HG03460 (cell line): ENCODE measurements at regions not wholly inside any gene's neighbourhood (a gene's known extent, or its start where the extent isn't known, plus 50 kb on each side); places are given as distances from the start of the nearest gene placed in this dataset.

Source experiments
- ATAC-seq: cut with Tn5 transposase; IDR thresholded peaks from one replicate; pipeline ENCODE4 v1.9.1; 2021; ENCODE audit not compliant: unreplicated experiment

DNA sequence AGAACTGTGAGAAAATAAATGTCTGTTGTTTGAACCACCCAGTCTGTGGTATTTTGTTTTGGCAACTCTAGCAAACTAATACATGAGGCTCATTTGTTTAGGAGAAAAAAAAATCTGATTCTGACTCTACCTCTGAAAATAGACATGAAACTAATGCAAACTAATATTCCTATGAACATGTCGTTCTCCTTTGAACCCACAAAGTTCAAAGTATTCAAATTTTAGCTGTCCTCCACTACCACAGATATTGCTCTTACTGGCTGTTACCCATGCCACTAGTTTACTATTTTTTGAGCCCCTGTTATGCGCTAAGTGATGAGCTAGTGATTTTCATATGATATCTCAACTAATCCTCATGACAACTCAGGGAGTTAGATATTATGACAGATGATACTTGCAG is 58.8 kb upstream of the ZNF804B start:
- ATAC-seq: no peak

DNA sequence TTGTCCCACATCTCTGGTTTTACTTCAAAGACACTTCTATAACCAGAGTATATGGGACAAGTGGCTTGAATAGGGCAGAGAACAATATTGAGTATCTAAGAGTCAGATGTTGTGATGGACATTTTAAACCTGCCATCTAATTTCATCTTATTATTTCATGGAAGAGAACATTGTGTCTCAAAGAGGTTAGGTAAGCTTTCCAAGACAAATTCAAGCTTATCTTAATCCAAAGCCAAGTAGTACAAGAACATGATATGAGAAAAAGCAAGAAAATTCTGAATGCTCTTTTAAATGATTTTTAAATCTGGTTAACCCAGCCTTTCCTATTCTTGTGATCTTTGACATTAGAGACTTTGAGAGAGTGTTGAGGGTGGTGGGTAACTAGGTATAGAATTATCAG is 65.3 kb upstream of the ZNF804B start:
- ATAC-seq: no peak

DNA sequence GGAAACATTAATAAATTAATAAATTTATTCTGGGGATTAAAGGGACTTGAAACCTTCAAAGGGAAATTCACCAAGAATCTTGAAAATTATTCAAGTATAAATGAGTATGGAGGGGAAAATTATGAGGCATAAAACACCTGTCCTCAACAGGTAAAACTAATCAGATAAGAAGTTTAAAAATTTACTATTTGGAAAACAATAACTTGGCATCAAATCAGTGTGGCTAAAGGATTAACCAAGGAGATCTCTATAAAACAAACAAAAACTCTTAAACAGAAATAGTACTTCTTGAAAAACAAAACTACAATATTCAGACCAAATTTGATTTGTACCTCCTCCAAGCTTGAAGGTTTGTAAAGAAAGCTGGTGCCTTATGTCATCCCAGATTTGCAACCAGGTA is 66.4 kb upstream of the ZNF804B start:
- ATAC-seq: no peak

DNA sequence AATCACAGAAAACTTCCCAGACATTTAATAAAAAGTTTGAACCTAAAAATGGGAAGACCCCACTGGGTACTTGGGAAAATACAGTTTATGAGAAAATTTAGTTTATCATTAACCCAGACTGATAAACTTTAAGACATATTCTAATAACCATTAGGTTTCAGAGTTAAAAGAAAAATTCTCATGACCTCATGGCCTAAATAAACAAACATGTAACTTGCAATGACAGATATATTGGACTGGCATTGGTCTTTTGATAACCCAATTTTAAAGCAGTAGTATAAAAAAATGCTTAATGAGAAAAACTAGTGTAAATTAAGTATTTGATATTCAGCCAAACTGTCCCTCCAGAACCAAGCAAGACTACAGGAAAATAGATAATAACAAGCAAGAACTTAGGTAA is 67.0 kb upstream of the ZNF804B start:
- no peak for ATAC-seq

DNA sequence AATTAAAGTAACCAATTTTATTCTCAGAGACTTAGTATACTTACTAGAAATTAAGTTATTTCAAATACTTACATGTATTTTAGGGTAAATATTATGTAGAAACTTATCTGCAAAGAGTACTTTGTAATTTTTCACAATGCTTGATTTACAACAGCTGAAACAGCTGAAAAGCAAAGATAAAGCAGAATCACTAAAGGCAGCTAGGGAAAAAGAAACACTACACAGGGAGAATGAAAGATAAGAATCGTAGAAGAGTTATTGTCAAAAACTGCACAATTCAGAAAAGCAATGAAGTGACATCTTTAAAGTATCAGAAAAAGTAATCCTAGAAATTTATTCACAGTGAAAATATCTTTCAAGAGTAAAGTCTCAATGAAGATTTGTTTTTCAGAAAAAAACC is 69.7 kb upstream of the ZNF804B start:
- no peak for ATAC-seq

DNA sequence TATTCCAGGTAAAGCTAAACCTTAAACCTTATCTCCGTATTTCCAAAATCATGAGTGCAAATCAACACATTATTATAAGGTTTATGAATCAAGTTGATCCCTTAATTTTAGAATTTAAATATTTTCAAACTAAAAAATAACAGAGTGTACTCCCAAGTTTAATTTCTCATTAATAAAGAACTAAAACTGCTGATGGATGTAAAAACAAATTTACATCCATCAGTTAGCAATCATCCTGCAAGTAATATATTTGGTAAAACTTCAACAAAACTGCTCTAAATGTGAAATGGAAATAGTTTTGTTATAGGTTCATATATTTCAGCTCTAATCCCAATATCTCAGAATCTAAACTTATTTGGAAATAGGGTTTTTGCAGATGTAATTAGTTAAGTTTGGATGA is 71.3 kb upstream of the ZNF804B start:
- ATAC-seq: no peak

DNA sequence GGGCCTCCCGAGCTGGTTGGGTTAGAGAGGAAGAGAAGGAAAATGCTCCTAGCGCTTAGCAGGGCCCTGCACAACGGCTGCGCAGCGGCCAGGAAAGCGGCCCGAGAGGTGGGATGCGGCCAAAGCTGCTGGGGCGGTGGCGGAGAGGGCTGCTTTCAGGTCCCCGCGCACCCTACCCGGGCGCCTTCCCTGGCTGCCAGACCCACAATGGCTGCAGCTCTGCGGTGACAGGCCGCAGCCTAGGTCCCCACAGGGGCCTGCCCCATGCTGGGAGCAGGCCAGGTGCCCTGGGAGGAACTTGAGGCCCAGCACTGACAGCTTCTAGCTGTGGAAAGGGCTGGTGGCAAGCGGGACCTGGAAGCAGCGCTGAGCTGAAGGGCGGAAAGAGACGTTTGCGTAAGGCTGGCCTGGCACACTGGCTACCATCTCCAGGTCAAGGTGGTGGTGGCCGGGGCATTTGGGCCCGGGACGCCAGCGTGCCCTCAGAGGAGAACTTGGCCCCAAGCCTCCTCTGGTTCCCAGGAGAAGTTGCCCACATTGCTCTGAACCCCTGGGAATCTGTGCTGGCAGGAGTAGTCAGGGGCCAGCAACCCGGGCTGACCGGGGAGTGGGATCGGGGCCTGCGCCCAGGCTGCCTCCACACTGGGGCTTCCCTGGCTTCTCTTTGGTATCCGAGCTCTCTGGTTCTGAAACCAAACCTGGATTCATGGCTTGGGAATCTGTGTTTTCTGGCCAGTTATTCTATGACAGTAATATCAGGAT is 72.9 kb upstream of the ZNF804B start:
- no peak for ATAC-seq

DNA sequence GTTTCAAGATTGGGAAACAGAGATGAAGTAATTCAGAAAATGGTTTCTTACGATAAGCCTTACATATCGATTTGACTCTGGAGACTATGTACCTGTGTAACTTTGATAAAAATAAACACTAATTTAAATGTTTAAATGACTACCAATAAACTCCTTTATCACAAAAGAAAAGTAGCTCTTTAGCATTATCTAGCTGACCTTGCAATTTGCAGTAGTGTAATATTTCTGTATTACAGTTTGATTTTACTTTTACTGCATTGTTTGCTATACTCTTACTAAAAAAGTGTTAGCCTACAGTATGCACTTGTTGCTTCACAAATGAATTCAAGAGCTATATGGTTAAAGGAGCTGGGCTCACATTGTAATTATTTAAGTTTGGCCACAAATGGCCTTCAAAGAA is 77.8 kb upstream of the ZNF804B start:
- ATAC-seq: no peak

DNA sequence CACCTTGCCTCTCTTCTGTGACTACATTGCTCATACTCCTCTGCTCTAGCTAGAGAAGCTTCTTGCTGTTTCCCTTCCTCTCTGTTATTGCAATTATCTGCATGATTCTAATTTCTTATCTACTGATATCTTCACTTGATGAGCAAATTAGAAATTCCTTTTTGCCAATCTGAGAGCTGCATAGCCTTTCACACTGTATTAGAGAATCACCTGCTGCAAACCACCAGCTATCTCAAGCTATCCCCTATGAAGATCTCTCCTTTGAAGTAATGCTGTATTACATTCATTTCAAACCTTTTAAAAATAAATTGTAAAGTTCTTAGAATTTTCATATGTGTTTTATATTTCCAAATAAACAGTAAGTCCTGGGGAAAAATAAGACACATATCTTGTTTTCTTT is 89.0 kb upstream of the ZNF804B start:
- ATAC-seq: no peak

DNA sequence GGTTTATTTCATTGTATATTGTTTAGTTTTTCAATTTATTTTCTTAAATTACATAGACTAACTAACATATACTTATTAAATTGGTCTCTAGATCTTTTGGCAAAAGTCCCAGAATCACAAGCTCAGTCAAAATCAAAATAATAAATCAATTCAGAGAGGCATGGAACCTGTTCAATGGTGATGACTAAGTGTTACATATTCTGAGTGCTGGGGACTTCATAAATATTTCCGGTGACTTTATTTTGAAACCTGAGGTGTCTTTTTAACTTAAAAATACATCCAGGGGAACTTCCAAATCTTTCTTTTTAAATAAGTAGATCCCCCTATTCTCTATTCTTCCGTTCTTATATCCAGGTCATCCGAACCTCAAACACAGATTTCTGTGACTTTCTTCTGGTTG is 89.6 kb upstream of the ZNF804B start:
- ATAC-seq: no peak

DNA sequence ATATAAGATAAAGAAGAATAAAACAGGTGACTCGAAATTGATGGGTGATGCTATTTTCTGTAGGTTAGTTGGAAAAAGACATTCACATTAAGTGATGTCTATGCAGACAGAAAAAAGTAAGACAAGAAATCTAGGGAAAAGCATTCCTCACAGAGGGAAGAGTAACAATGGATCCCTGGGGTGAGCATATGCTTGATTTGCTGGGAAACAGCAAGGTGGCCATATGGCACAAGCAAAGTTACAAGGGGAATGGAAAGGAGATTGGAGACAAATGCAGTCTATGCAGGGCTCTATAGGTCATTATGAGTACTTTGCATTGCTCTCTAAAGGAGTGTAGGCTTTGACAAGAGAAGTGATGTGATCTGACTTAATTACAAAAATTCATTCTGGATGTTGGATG is 90.9 kb upstream of the ZNF804B start:
- ATAC-seq: no peak

DNA sequence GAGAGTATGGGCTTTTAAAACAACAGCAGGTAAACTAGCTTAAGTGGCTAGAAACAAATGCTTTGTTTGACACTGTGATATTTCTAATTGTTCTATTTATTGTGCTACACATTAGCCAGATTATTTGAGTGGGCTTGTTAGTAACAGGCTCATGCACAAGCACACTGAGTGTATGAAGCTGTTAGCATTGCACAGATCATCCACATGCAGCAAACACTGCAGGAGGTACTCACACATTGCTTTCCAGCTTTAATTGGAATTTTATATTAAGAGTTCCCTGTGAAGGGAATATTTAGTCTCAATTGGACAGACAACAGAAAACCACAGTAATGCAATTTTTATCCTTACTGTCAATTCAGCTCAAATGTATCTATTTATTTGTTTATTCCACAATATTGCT is 92.9 kb upstream of the ZNF804B start:
- ATAC-seq: no peak

DNA sequence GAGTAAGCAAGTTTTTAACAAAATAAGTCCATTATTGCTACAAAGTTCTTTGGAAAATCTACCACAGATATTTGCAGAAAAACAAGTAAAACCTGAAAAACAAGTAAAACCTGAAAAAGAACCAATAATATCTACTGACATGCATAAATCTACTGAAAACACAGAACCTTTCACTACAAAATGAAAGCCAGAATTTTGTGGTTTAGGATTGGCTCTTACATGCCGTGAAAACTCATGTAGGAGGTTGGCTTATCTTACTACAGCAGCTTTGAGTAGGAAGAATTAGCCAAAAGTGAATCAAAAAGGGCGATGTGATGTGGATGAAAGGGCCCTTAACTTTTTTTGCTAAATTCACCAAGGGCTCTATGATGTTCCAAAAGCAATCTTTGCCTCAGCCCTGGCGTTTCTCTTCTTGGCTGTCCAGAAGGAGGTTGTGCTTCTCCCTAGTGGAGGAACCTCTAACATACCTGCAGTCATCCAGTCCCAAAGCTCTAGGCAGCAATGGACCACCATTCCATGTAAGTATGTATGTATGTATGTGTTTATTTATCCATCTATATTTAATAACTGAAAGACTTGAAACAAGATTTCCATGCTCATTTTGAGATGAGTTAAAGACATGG is 93.5 kb upstream of the ZNF804B start:
- no peak for ATAC-seq

DNA sequence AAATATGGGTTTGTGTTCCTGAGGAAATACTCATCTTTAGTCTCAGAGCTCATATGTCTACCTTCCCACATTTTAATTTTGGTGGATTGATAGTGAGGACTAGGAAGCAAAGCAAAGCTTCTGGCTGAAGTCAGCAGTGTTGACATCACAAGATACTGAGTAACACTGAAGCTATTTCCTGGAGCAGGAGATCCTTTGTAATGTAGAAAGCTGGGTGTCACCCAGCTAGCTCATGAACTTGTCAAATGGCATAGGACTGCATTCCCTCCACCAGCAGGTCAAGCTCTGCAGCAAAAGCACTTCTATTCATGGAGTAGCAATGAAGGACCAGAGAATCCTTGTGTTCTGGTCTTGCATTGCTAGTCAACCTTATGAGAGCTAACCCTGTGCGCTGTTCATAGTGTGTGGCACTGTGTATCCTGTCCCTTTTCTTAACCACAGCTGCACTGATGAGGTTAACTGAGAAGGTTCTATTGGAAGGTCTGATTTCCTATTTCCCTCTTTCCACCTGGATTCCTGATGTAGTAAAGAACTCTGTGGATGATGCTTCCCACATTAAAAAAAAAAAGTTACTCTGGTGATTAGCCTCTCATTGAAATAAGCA is 94.8 kb upstream of the ZNF804B start:
- ATAC-seq: no peak

DNA sequence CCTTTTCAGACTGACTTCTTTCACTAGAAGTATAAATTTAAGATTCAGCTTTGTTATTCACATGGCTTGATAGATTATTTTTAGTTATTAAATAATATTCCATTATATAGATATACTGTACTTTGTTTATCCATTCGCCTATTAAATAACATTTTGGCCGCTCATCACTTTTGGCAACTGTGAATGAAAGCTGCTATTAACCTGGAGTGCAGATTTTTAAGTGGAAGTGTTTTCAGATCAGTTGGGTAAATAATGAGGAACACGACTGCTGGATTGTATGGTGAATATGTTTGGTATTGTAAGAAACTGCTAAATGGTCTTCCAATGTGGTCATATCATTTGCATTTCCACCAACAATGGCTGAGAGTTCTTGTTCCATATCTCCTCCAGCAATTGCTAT is 97.6 kb upstream of the ZNF804B start:
- ATAC-seq: no peak

DNA sequence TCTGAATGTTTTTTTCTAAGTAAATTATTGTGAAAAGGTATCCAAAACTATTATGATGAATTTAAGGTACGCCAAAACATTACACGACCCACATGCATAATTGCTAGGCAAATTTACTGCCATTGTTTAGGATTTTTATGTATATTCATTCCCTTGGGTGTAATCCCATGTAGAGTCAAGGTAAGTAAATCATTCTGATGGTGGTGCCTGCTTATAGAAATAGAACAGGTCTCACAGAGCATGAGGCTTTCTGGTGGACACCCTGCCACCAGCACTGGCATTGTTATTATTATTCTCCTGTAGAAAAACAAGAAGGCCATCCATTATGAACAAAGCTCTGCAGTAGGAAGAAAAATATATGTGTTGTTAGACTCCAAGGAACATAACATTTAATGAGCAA is 111.7 kb upstream of the ZNF804B start:
- no peak for ATAC-seq

DNA sequence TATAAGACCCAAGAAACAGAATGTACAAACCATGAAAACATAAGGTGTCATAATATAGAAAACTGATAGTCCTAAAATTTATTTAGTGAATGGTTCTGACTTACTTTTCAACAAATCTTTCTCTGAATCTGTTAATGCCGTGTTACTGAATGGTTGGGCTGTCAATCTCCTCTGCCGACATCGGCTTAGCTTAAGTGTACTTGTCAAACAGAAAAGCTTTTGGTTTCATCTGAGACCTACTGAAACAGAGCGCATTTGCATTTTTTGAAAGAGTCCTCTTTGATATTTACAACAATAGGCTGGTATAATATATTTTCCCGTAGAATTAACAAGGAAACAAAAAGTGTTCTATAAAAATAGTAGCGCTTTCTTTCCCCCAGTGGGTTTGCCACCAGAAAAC is 120.9 kb upstream of the ZNF804B start:
- ATAC-seq: no peak

DNA sequence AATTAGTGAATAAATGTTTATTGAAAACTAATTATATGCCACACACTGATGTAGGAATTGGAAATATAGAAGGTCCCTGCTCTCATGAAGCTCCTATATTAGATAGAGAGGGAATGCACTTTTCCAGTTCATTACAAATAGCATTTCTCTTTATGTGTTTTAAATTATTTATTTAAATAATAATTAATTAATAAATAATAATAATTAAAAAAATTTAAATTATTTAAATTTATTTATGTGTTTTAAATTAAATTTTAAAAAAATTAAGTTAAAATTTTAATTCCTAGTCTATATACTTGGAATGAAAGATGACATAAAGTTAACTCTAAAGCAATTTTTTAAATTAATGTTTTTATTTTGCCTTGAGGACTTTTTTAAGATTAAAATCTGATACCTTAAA is 121.7 kb upstream of the ZNF804B start:
- no peak for ATAC-seq

DNA sequence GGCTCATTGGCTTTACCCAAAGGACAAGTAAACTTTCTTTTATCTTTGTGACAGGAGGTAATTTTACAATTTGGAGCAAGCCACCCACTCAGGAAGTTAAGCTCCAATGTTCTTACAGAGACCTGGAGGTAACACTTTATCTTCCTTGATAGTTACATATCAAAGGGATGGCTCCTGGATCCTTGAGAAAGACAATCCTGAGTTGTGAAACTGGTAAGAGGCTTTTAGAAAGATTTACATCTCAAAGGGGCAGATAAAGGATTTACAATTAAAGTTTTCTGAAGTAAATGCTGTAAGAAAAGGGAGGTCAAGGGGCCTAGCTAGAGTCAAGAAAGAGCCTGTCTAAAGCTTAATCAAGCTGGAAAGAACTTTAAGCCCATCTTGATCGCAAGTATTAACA is 124.4 kb upstream of the ZNF804B start:
- ATAC-seq: no peak

DNA sequence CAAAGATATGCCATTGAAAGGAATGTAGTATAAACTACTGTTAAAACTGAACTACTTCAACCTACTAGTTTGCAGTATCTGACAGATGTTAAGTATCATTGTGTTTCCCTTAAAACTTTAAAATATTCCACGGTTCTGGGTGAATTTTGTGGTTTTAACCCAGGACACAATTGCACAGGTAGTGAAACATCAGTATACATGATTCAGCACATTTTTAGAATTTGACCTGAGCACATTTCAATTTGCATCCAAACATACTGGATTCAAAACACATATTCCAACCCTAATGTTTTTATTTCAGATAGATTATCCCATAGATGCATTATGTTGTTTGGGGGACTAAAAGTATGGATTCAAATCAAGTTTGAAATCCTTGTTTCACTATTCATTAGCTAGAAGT is 129.9 kb upstream of the ZNF804B start:
- no peak for ATAC-seq

DNA sequence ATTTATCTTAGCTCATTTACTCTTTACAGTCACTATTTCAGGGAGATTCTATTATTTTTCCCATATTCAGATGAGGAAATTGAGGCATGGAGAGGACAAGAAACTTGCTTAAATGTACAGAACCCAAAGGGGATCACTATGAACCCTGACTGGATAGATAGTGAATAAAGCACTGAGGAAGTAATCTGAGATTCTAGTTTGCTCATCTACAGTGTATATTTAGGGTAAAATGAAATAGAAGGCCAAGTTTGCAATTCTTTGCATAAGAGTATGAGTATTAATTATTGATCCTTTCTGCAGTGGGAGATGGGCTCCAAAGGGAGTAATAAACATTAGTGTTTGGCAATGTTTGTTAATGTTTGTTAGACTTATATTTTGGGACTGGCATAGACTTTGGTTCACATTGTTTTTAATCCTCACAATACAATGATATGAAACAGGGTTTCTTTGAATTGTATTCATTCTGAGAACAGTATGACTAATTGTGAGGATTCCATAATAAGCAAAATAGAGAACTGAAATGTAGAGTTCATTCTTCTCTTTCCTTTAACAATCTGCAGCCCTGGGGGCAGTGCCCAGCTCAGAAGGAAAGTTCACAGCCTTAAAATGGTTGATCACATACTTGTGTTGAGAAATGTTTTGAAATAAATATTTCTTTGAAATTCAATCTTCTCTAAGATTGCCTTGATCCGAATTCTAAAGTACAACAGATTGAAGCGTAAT is 131.0 kb upstream of the ZNF804B start:
- ATAC-seq: peak; percentile 98

DNA sequence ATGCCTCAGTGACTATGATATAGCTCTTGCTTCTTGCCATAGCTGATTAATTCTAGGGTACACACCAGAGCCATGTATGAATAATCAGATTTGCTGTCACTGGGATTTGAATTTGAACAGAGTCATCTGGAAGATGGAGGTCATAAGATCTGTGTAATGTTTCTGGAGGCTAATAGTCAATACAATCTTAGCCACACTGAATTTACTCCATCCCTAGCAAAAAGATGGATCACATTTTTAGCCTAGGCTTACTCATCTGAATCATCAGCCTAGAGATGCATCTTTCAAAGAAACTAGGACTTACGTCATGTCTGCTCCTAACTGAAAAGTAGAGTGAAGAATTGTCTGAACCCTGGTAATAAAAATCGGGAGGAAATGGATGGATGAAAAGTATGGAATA is 142.3 kb upstream of the ZNF804B start:
- no peak for ATAC-seq
